ENCODE measurements at regions not wholly inside any gene's neighbourhood (a gene's known extent, or its start where the extent isn't known, plus 50 kb on each side); places are given as distances from the start of the nearest gene placed in this dataset.
"Not testable (repeated sequence)": the region's sequence is repeated elsewhere in the genome, so short reads cannot be mapped to it uniquely, and the experiment has no call there.

- no peak for DNase-seq (ENCODE audit: low spot score)
Observed at GRCh38 chr13:58480061-58480460, 848.5 kb downstream of the PCDH17 start.

GRCh38 chr13:58488251-58488650 lies 856.7 kb downstream of the PCDH17 start:
- DNase-seq (ENCODE audit: low spot score) = no peak

GRCh38 chr13:58495668-58496067 lies 864.1 kb downstream of the PCDH17 start:
- no peak for DNase-seq (ENCODE audit: low spot score)

- no peak for DNase-seq (ENCODE audit: low spot score)
Observed at GRCh38 chr13:58500938-58501337, 869.4 kb downstream of the PCDH17 start.

GRCh38 chr13:58504202-58504700 lies 872.7 kb downstream of the PCDH17 start:
- DNase-seq (ENCODE audit: low spot score) = not testable (repeated sequence)

- not testable (repeated sequence) for DNase-seq (ENCODE audit: low spot score)
Observed at GRCh38 chr13:58505262-58505920, 873.8 kb downstream of the PCDH17 start.

- DNase-seq (ENCODE audit: low spot score) = no peak
Observed at GRCh38 chr13:58528351-58528750, 896.8 kb downstream of the PCDH17 start.

- no peak for DNase-seq (ENCODE audit: low spot score)
Observed at GRCh38 chr13:58531614-58532013, 900.1 kb downstream of the PCDH17 start.

- no peak for DNase-seq (ENCODE audit: low spot score)
Observed at GRCh38 chr13:58542530-58542929, 911.0 kb downstream of the PCDH17 start.

GRCh38 chr13:58547419-58547818 lies 915.9 kb downstream of the PCDH17 start:
- DNase-seq (ENCODE audit: low spot score) = no peak

GRCh38 chr13:58566176-58566575 lies 934.6 kb downstream of the PCDH17 start:
- no peak for DNase-seq (ENCODE audit: low spot score)

- no peak for DNase-seq (ENCODE audit: low spot score)
Observed at GRCh38 chr13:58573743-58574142, 942.2 kb downstream of the PCDH17 start.

- no peak for DNase-seq (ENCODE audit: low spot score)
Observed at GRCh38 chr13:58574791-58575190, 943.2 kb downstream of the PCDH17 start.

GRCh38 chr13:58579468-58579867 lies 947.9 kb downstream of the PCDH17 start:
- DNase-seq (ENCODE audit: low spot score) = no peak

GRCh38 chr13:58583966-58584365 lies 952.4 kb downstream of the PCDH17 start:
- DNase-seq (ENCODE audit: low spot score) = no peak

- DNase-seq (ENCODE audit: low spot score) = no peak
Observed at GRCh38 chr13:58584610-58585009, 953.1 kb downstream of the PCDH17 start.

- DNase-seq (ENCODE audit: low spot score) = no peak
Observed at GRCh38 chr13:58587183-58587582, 955.6 kb downstream of the PCDH17 start.

GRCh38 chr13:58592052-58592451 lies 960.5 kb downstream of the PCDH17 start:
- DNase-seq (ENCODE audit: low spot score) = no peak

- DNase-seq (ENCODE audit: low spot score) = no peak
Observed at GRCh38 chr13:58592786-58593185, 961.2 kb downstream of the PCDH17 start.

- no peak for DNase-seq (ENCODE audit: low spot score)
Observed at GRCh38 chr13:58594747-58595600, 963.4 kb downstream of the PCDH17 start.

GRCh38 chr13:58597552-58597951 lies 966.0 kb downstream of the PCDH17 start:
- DNase-seq (ENCODE audit: low spot score) = no peak

GRCh38 chr13:58598241-58598640 lies 966.7 kb downstream of the PCDH17 start:
- no peak for DNase-seq (ENCODE audit: low spot score)

- DNase-seq (ENCODE audit: low spot score) = no peak
Observed at GRCh38 chr13:58611117-58611516, 979.6 kb downstream of the PCDH17 start.

Measured in HT-29 (cell line).